GDM1 (cell line): ENCODE measurements at regions not wholly inside any gene's neighbourhood (a gene's known extent, or its start where the extent isn't known, plus 50 kb on each side); places are given as distances from the start of the nearest gene placed in this dataset.

ENCODE experiments used
- DNase-seq: peaks from one replicate; lab custom pipeline; 2025; lab: John Stamatoyannopoulos, UW

- DNase-seq, result no peak
Observed at GRCh38 chr6:156725712-156726111, 51.5 kb upstream of the ARID1B start.

- DNase-seq, result no peak
Observed at GRCh38 chr6:156720691-156721685, 56.2 kb upstream of the ARID1B start.

GRCh38 chr6:156719720-156720563 is 57.2 kb upstream of the ARID1B start:
- DNase-seq, result no peak

GRCh38 chr6:156719395-156719719 is 57.8 kb upstream of the ARID1B start:
- DNase-seq, result no peak

GRCh38 chr6:156718647-156719394 is 58.4 kb upstream of the ARID1B start:
- DNase-seq, result no peak

- DNase-seq, result no peak
Observed at GRCh38 chr6:156717542-156717941, 59.6 kb upstream of the ARID1B start.

GRCh38 chr6:156715839-156716238 is 61.3 kb upstream of the ARID1B start:
- DNase-seq, result no peak

- DNase-seq, result no peak
Observed at GRCh38 chr6:156713548-156713947, 63.6 kb upstream of the ARID1B start.

- DNase-seq, result no peak
Observed at GRCh38 chr6:156710479-156710878, 66.7 kb upstream of the ARID1B start.

- no peak for DNase-seq
Observed at GRCh38 chr6:156707818-156708217, 69.4 kb upstream of the ARID1B start.

- DNase-seq, result no peak
Observed at GRCh38 chr6:156703719-156704118, 73.5 kb upstream of the ARID1B start.

GRCh38 chr6:156701966-156702365 is 75.2 kb upstream of the ARID1B start:
- DNase-seq, result no peak

- DNase-seq, result no peak
Observed at GRCh38 chr6:156700440-156701057, 76.6 kb upstream of the ARID1B start.

GRCh38 chr6:156699935-156700334 is 77.2 kb upstream of the ARID1B start:
- no peak for DNase-seq

GRCh38 chr6:156699017-156699421 is 78.2 kb upstream of the ARID1B start:
- no peak for DNase-seq

- DNase-seq, result no peak
Observed at GRCh38 chr6:156698239-156699016, 78.8 kb upstream of the ARID1B start.

- DNase-seq, result no peak
Observed at GRCh38 chr6:156697225-156697830, 79.8 kb upstream of the ARID1B start.

- DNase-seq, result no peak
Observed at GRCh38 chr6:156695742-156696141, 81.4 kb upstream of the ARID1B start.

GRCh38 chr6:156694679-156695078 is 82.5 kb upstream of the ARID1B start:
- no peak for DNase-seq

GRCh38 chr6:156691018-156691417 is 86.2 kb upstream of the ARID1B start:
- DNase-seq, result no peak

GRCh38 chr6:156689656-156690055 is 87.5 kb upstream of the ARID1B start:
- DNase-seq, result no peak
